ENCODE measurements at regions not wholly inside any gene's neighbourhood (a gene's known extent, or its start where the extent isn't known, plus 50 kb on each side); places are given as distances from the start of the nearest gene placed in this dataset.

- no peak for TF ChIP-seq CTCF (IDR thresholded peaks at IDR 0.05)
- TF ChIP-seq POLR2A (IDR thresholded peaks at IDR 0.05), result no peak
These were observed 275.4 kb upstream of the RPS6KA3 start for GRCh38 chrX:20542072-20542471.
